Mesendoderm (in vitro differentiated cells): ENCODE measurements at regions not wholly inside any gene's neighbourhood (a gene's known extent, or its start where the extent isn't known, plus 50 kb on each side); places are given as distances from the start of the nearest gene placed in this dataset.

Experiments used
- DNase-seq: peaks from one replicate; pipeline ENCODE4 v3.0.0; 2013
- H2AK5ac ChIP-seq: 2 replicates; pipeline ENCODE4 v1.6.1; 2013; ENCODE audit warnings: low read length, inconsistent platforms
- H2BK120ac ChIP-seq: 2 replicates; pipeline ENCODE4 v1.6.1; 2013; ENCODE audit warnings: low read depth, mild to moderate bottlenecking, low read length, moderate library complexity, mixed read lengths
- H2BK15ac ChIP-seq: replicated peaks from 2 replicates; pipeline ENCODE4 v1.6.1; 2013; ENCODE audit warnings: low read depth, mild to moderate bottlenecking, moderate library complexity
- H2BK5ac ChIP-seq: 2 replicates; pipeline ENCODE4 v1.6.1; 2013; ENCODE audit warnings: low read length, inconsistent platforms
- H3K18ac ChIP-seq: 2 replicates; pipeline ENCODE4 v1.6.1; 2013; ENCODE audit warnings: mild to moderate bottlenecking, low read length, mixed read lengths
- H3K23ac ChIP-seq: one replicate; pipeline ENCODE4 v1.6.1; 2013; ENCODE audit warnings: low read length
- H3K27ac ChIP-seq: 2 replicates; pipeline ENCODE4 v1.5.1; 2013; ENCODE audit warnings: low read depth, mild to moderate bottlenecking, inconsistent platforms, low read length, moderate library complexity
- H3K27me3 ChIP-seq: 2 replicates; pipeline ENCODE4 v1.6.1; 2013; ENCODE audit warnings: low read length, control low read depth, mild to moderate bottlenecking, inconsistent platforms; ENCODE audit not compliant: insufficient read depth, poor library complexity
- H3K36me3 ChIP-seq: 2 replicates; pipeline ENCODE4 v1.6.1; 2013; ENCODE audit warnings: low read length, inconsistent platforms; ENCODE audit not compliant: control insufficient read depth, insufficient read depth
- H3K4ac ChIP-seq: one replicate; pipeline ENCODE4 v1.6.1; 2013; ENCODE audit warnings: low read depth, mild to moderate bottlenecking, low read length, moderate library complexity
- H3K4me1 ChIP-seq: 2 replicates; pipeline ENCODE4 v1.6.1; 2013; ENCODE audit warnings: low read depth, low read length, inconsistent platforms; ENCODE audit not compliant: control insufficient read depth
- H3K4me2 ChIP-seq: 2 replicates; pipeline ENCODE4 v1.6.1; 2013; ENCODE audit warnings: low read length
- H3K4me3 ChIP-seq: 2 replicates; pipeline ENCODE4 v1.5.1; 2013; ENCODE audit warnings: mild to moderate bottlenecking, low read length
- H3K56ac ChIP-seq: one replicate; pipeline ENCODE4 v1.6.1; 2013; ENCODE audit warnings: low read length
- H3K79me1 ChIP-seq: 2 replicates; pipeline ENCODE4 v1.6.1; 2013; ENCODE audit warnings: low read length, inconsistent platforms
- H3K79me2 ChIP-seq: 2 replicates; pipeline ENCODE4 v1.6.1; 2013; ENCODE audit warnings: mild to moderate bottlenecking, low read length; ENCODE audit not compliant: control insufficient read depth, insufficient read depth
- H3K9ac ChIP-seq: 2 replicates; pipeline ENCODE4 v1.6.1; 2013; ENCODE audit warnings: low read length, inconsistent platforms
- H4K5ac ChIP-seq: one replicate; pipeline ENCODE4 v1.6.1; 2013; ENCODE audit warnings: low read length
- H4K8ac ChIP-seq: one replicate; pipeline ENCODE4 v1.6.1; 2013; ENCODE audit warnings: low read depth, mild to moderate bottlenecking, control low read depth, low read length, moderate library complexity
- WGBS: extraction: QIAGEN DNeasy Blood & Tissue Kit; methylation state at CpG from one replicate; pipeline ENCODE4 v1.1.7; 2013; ENCODE audit warnings: low lambda C conversion rate, missing lambda C conversion rate; ENCODE audit not compliant: insufficient coverage; ENCODE audit errors: extremely low coverage; 5-methylcytosine and 5-hydroxymethylcytosine counted together

- Histone ChIP-seq H4K8ac (no peak overlapping the region), H3K18ac (no peak overlapping the region), H2BK5ac (no peak overlapping the region), H2BK15ac (no peak overlapping the region), H3K56ac (no peak overlapping the region), H3K27me3 (no peaks in the 10 kb centered on the region), H3K9ac (no peak overlapping the region), H3K23ac (no peak overlapping the region), H4K5ac (no peak overlapping the region), H3K4me2 (no peak overlapping the region), H3K4me3 (no peak overlapping the region), H2BK120ac (no peak overlapping the region), H3K79me1 (no peaks in the 10 kb centered on the region), H3K27ac (no peak overlapping the region), H2AK5ac (no peak overlapping the region), H3K36me3 (no peaks in the 10 kb centered on the region), H3K4ac (no peak overlapping the region), H3K79me2 (no peaks in the 10 kb centered on the region), H3K4me1 (no peaks in the 10 kb centered on the region)
- no peak for DNase-seq
- WGBS: no CpG with 5 or more reads among the region's 4 CpGs
Measured at GRCh38 chr6:92371211-92372208, 1047.8 kb downstream of the EPHA7 start.

- H3K4me2 ChIP-seq: no peak overlapping the region
- no peak overlapping the region for H3K56ac ChIP-seq
- no peak overlapping the region for H2AK5ac ChIP-seq
- no CpG with 5 or more reads among the region's 2 CpGs for WGBS
- H3K4me1 ChIP-seq: no peaks in the 10 kb centered on the region
- H3K79me1 ChIP-seq: no peaks in the 10 kb centered on the region
- H2BK15ac ChIP-seq: no peak overlapping the region
- H3K4me3 ChIP-seq: no peak overlapping the region
- no peaks in the 10 kb centered on the region for H3K79me2 ChIP-seq
- no peak overlapping the region for H3K23ac ChIP-seq
- no peak overlapping the region for H3K9ac ChIP-seq
- no peak overlapping the region for H2BK5ac ChIP-seq
- H3K4ac ChIP-seq: no peak overlapping the region
- H3K36me3 ChIP-seq: no peaks in the 10 kb centered on the region
- no peak for DNase-seq
- H3K27ac ChIP-seq: no peak overlapping the region
- H4K8ac ChIP-seq: no peak overlapping the region
- no peak overlapping the region for H3K18ac ChIP-seq
- H3K27me3 ChIP-seq: no peaks in the 10 kb centered on the region
- no peak overlapping the region for H4K5ac ChIP-seq
- no peak overlapping the region for H2BK120ac ChIP-seq
Measured at GRCh38 chr6:92369309-92369708, 1050.0 kb downstream of the EPHA7 start.

- Histone ChIP-seq H3K36me3 (no peaks in the 10 kb centered on the region), H3K79me1 (no peaks in the 10 kb centered on the region), H2BK15ac (no peak overlapping the region), H3K27ac (no peak overlapping the region), H4K8ac (no peak overlapping the region), H2BK120ac (no peak overlapping the region), H3K79me2 (no peaks in the 10 kb centered on the region), H3K4me1 (no peaks in the 10 kb centered on the region), H3K4me3 (no peak overlapping the region), H3K27me3 (no peaks in the 10 kb centered on the region), H3K4me2 (no peak overlapping the region), H4K5ac (no peak overlapping the region), H2AK5ac (no peak overlapping the region), H2BK5ac (no peak overlapping the region), H3K56ac (no peak overlapping the region), H3K23ac (no peak overlapping the region), H3K18ac (no peak overlapping the region), H3K4ac (no peak overlapping the region), H3K9ac (no peak overlapping the region)
- DNase-seq: no peak
- no CpG with 5 or more reads among the region's 2 CpGs for WGBS
Measured at GRCh38 chr6:92364948-92365541, 1054.3 kb downstream of the EPHA7 start.

- H2BK15ac ChIP-seq: no peak overlapping the region
- no CpG with 5 or more reads among the region's 3 CpGs for WGBS
- H4K5ac ChIP-seq: no peak overlapping the region
Measured at GRCh38 chr6:92363111-92363510, 1056.2 kb downstream of the EPHA7 start.

GRCh38 chr6:92362404-92362803 lies 1057.0 kb downstream of the EPHA7 start:
- H4K8ac ChIP-seq: no peak overlapping the region
- H3K23ac ChIP-seq: no peak overlapping the region
- H3K4ac ChIP-seq: no peak overlapping the region
- no peak overlapping the region for H3K27ac ChIP-seq
- H3K4me2 ChIP-seq: no peak overlapping the region
- no peak overlapping the region for H2BK120ac ChIP-seq
- H3K27me3 ChIP-seq: no peaks in the 10 kb centered on the region
- no peak for DNase-seq
- H3K4me1 ChIP-seq: no peaks in the 10 kb centered on the region
- H3K56ac ChIP-seq: no peak overlapping the region
- no peak overlapping the region for H4K5ac ChIP-seq
- no peaks in the 10 kb centered on the region for H3K36me3 ChIP-seq
- no peak overlapping the region for H2AK5ac ChIP-seq
- no peak overlapping the region for H2BK15ac ChIP-seq
- no peaks in the 10 kb centered on the region for H3K79me2 ChIP-seq
- no peak overlapping the region for H2BK5ac ChIP-seq
- no peak overlapping the region for H3K4me3 ChIP-seq
- no peak overlapping the region for H3K18ac ChIP-seq
- WGBS: no CpG with 5 or more reads among the region's 5 CpGs
- no peak overlapping the region for H3K9ac ChIP-seq
- H3K79me1 ChIP-seq: no peaks in the 10 kb centered on the region

More at GRCh38 chr6:92363111-92363510, 1056.2 kb downstream of the EPHA7 start:
- DNase-seq: no peak
- H3K4me2 ChIP-seq: no peak overlapping the region
- H2BK5ac ChIP-seq: no peak overlapping the region
- H3K27me3 ChIP-seq: no peaks in the 10 kb centered on the region
- H3K9ac ChIP-seq: no peak overlapping the region
- H3K23ac ChIP-seq: no peak overlapping the region
- no peaks in the 10 kb centered on the region for H3K4me1 ChIP-seq
- H3K79me1 ChIP-seq: no peaks in the 10 kb centered on the region
- no peak overlapping the region for H2BK120ac ChIP-seq
- H3K18ac ChIP-seq: no peak overlapping the region
- H2AK5ac ChIP-seq: no peak overlapping the region
- H3K79me2 ChIP-seq: no peaks in the 10 kb centered on the region
- no peak overlapping the region for H3K4me3 ChIP-seq
- H4K8ac ChIP-seq: no peak overlapping the region
- H3K36me3 ChIP-seq: no peaks in the 10 kb centered on the region
- H3K4ac ChIP-seq: no peak overlapping the region
- no peak overlapping the region for H3K56ac ChIP-seq
- no peak overlapping the region for H3K27ac ChIP-seq
